HL-60 (cell line): ENCODE measurements at regions not wholly inside any gene's neighbourhood (a gene's known extent, or its start where the extent isn't known, plus 50 kb on each side); places are given as distances from the start of the nearest gene placed in this dataset.

ENCODE experiments used
- DNase-seq, 2 experiments: peaks; one replicate each; pipeline ENCODE4 v3.0.0-alpha.2; 2010 to 2020; ENCODE audit warnings: low read depth in 1 of 2, low spot score in 1 of 2
- H3K27ac ChIP-seq: fragments of 250-450 bp; sonication (Bioruptor Pico); replicated peaks from 2 replicates; pipeline ENCODE4 v1.5.1; 2020; ENCODE audit warnings: mild to moderate bottlenecking, moderate library complexity
- H3K27me3 ChIP-seq: fragments of 250-450 bp; sonication (Bioruptor Pico); 2 replicates; pipeline ENCODE4 v1.5.1; 2021; ENCODE audit warnings: mild to moderate bottlenecking, moderate library complexity; ENCODE audit not compliant: insufficient read depth, poor library complexity, severe bottlenecking
- H3K4me3 ChIP-seq: replicated peaks from 2 replicates; pipeline ENCODE4 v1.5.1; 2011; ENCODE audit warnings: mild to moderate bottlenecking, control low read depth, low read length; ENCODE audit not compliant: insufficient read depth
- CTCF ChIP-seq: IDR thresholded peaks from one replicate; pipeline ENCODE4 v1.5.1; 2011; ENCODE audit warnings: low read length, control low read depth, inconsistent platforms; ENCODE audit not compliant: insufficient read depth
- GABPA ChIP-seq: IDR thresholded peaks from 2 replicates; pipeline ENCODE4 v1.6.1; 2012; ENCODE audit warnings: low read depth
- POLR2AphosphoS5 ChIP-seq: IDR thresholded peaks from 2 replicates; pipeline ENCODE4 v1.6.1; 2012; ENCODE audit warnings: low read depth
- REST ChIP-seq: IDR thresholded peaks from 2 replicates; pipeline ENCODE4 v1.6.1; 2012; ENCODE audit warnings: low read depth; ENCODE audit not compliant: insufficient replicate concordance
- SPI1 ChIP-seq: IDR thresholded peaks from 2 replicates; pipeline ENCODE4 v1.6.1; 2012; ENCODE audit warnings: low read depth, mild to moderate bottlenecking, borderline replicate concordance

- H3K4me3 ChIP-seq = no peak overlapping the region
- DNase-seq = no peak
- TF ChIP-seq REST = no peak
- TF ChIP-seq POLR2AphosphoS5 = no peak
- no peak for TF ChIP-seq GABPA
- no peak for TF ChIP-seq CTCF
- TF ChIP-seq SPI1 = no peak
- no peaks in the 10 kb centered on the region for H3K27me3 ChIP-seq
- no peak overlapping the region for H3K27ac ChIP-seq
Observed at GRCh38 chr5:73242735-73243134, 69.7 kb downstream of the TMEM174 start.

- Histone ChIP-seq H3K4me3 (no peak overlapping the region), H3K27ac (no peak overlapping the region), H3K27me3 (no peaks in the 10 kb centered on the region)
- no peak for DNase-seq
- TF ChIP-seq SPI1 = no peak
- no peak for TF ChIP-seq GABPA
- no peak for TF ChIP-seq CTCF
- no peak for TF ChIP-seq REST
- no peak for TF ChIP-seq POLR2AphosphoS5
Observed at GRCh38 chr5:73238873-73239272, 65.9 kb downstream of the TMEM174 start.

- Histone ChIP-seq H3K4me3 (no peak overlapping the region), H3K27me3 (peaks cover 6% of the 10 kb centered on the region), H3K27ac (no peak overlapping the region)
- TF ChIP-seq GABPA (no peak), CTCF (no peak), SPI1 (no peak), REST (no peak), POLR2AphosphoS5 (no peak)
- no peak for DNase-seq
Observed at GRCh38 chr5:73236541-73237128, 63.6 kb downstream of the TMEM174 start.
